K562 (cell line): ENCODE measurements at regions not wholly inside any gene's neighbourhood (a gene's known extent, or its start where the extent isn't known, plus 50 kb on each side); places are given as distances from the start of the nearest gene placed in this dataset.

Source experiments
- ATAC-seq: fragments of 200-7000 bp; cut with Tn5 transposase; 3 replicates; pipeline ENCODE4 v1.9.1; 2020; ENCODE audit warnings: moderate library complexity
- BruUV-seq: library from RNA; stranded (reverse); fragments of 400-500 nt; replicated peaks from 2 replicates; lab custom pipeline; 2021; lab: Mats Ljungman, UMichigan
- CTCF ChIA-PET: fragments of 300-600 bp; formaldehyde crosslinking; extraction: SDS; loops from one replicate; lab custom pipeline; 2021; ENCODE audit warnings: low intra/inter-chr PET ratio; lab: Yijun Ruan, JAX
- POLR2A ChIA-PET: fragments of 300-600, 350-650 bp; sonication (Branson Sonifier 250); formaldehyde crosslinking; extraction: SDS; loops from one replicate; lab custom pipeline; 2021; ENCODE audit warnings: antibody characterized with exemption, inconsistent platforms; lab: Yijun Ruan, JAX
- DNase-seq, 4 experiments: peaks; one replicate each; pipeline versions ENCODE4 v3.0.0 to v3.0.0-alpha.2; 2011 to 2018; ENCODE audit warnings: low spot score in 3 of 4, mixed read lengths in 3 of 4; ENCODE audit errors: extremely low read depth in 1 of 4
- FAIRE-seq: peaks from 2 replicates; lab custom pipeline; 2011; peaks lifted over from hg19 to GRCh38; lab: Jason Lieb, UNC
- H2AFZ ChIP-seq: 2 replicates; pipeline ENCODE4 v1.6.0; 2011; ENCODE audit warnings: low read depth, low read length, control low read depth, inconsistent platforms
- H3K27ac ChIP-seq: fragments of 200-600 bp; 3 replicates; pipeline ENCODE4 v1.8.0; 2011; ENCODE audit warnings: low read depth, mild to moderate bottlenecking, control low read depth, inconsistent platforms, low read length, moderate library complexity, mixed read lengths; ENCODE audit errors: extremely low read depth
- H3K27me3 ChIP-seq, 2 experiments: fragments of 300-600 bp in 1 of 2; 2 replicates in 1 of 2; 3 replicates in 1 of 2; pipeline versions ENCODE4 v1.6.0 to v1.8.0; 2011; ENCODE audit warnings: inconsistent platforms in 2 of 2, low read length in 2 of 2, mild to moderate bottlenecking in 1 of 2, mixed read lengths in 1 of 2, moderate library complexity in 1 of 2; ENCODE audit not compliant: control insufficient read depth in 2 of 2, insufficient read depth in 2 of 2
- H3K36me3 ChIP-seq: fragments of 300-600 bp; 3 replicates; pipeline ENCODE4 v1.8.0; 2011; ENCODE audit warnings: mild to moderate bottlenecking, low read length, inconsistent platforms; ENCODE audit not compliant: control insufficient read depth, insufficient read depth
- H3K4me1 ChIP-seq, 2 experiments: fragments of 200-600 bp in 1 of 2; replicated peaks in 1 of 2; 2 replicates in 1 of 2; 3 replicates in 1 of 2; pipeline versions ENCODE4 v1.5.1 to v1.8.0; 2011; ENCODE audit warnings: inconsistent platforms in 2 of 2, low read length in 2 of 2, mild to moderate bottlenecking in 1 of 2, mixed read lengths in 1 of 2, moderate library complexity in 1 of 2; ENCODE audit not compliant: control insufficient read depth in 2 of 2, insufficient read depth in 2 of 2
- H3K4me2 ChIP-seq: 2 replicates; pipeline ENCODE4 v1.6.1; 2011; ENCODE audit warnings: low read length, control low read depth, inconsistent platforms, mixed read lengths; ENCODE audit not compliant: insufficient read depth
- H3K4me3 ChIP-seq: fragments of 200-600 bp; sonication (generic), shearing (Covaris generic); 2 replicates; pipeline ENCODE4 v1.5.1; 2016; ENCODE audit warnings: control low read depth, inconsistent platforms
- H3K79me2 ChIP-seq: fragments of 200-600 bp; 3 replicates; pipeline ENCODE4 v1.8.0; 2011; ENCODE audit warnings: low read length, inconsistent platforms; ENCODE audit not compliant: control insufficient read depth, insufficient read depth
- H3K9ac ChIP-seq, 2 experiments: 2 replicates each; pipeline versions ENCODE4 v1.6.0 to v1.6.1; 2011; ENCODE audit warnings: low read depth in 2 of 2, low read length in 2 of 2, control low read depth in 1 of 2, inconsistent platforms in 1 of 2, mild to moderate bottlenecking in 1 of 2, mixed read lengths in 1 of 2; ENCODE audit not compliant: insufficient read depth in 1 of 2
- H3K9me1 ChIP-seq: one replicate; pipeline ENCODE4 v1.6.0; 2011; ENCODE audit warnings: inconsistent platforms, mild to moderate bottlenecking, low read length, moderate library complexity; ENCODE audit not compliant: control insufficient read depth, insufficient read depth
- H3K9me3 ChIP-seq: replicated peaks from 2 replicates; pipeline ENCODE4 v1.5.1; 2011; ENCODE audit warnings: low read depth, low read length, inconsistent platforms; ENCODE audit not compliant: control insufficient read depth, insufficient read depth
- H4K20me1 ChIP-seq: replicated peaks from 2 replicates; pipeline ENCODE4 v1.6.1; 2011; ENCODE audit warnings: low read length, inconsistent platforms, mixed read lengths; ENCODE audit not compliant: control insufficient read depth, insufficient read depth
- BDP1 ChIP-seq: IDR thresholded peaks from 3 replicates; pipeline ENCODE4 v1.6.1; 2011; ENCODE audit not compliant: insufficient read length, insufficient read depth
- CBFA2T2 ChIP-seq: fragments of 450-650 bp; conservative IDR thresholded peaks from 2 replicates; pipeline ENCODE4 v1.6.1; 2017; ENCODE audit warnings: mild to moderate bottlenecking
- FOS ChIP-seq: IDR thresholded peaks from 3 replicates; pipeline ENCODE4 v1.6.1; 2011; ENCODE audit not compliant: insufficient read length; ENCODE audit errors: extremely low read depth
- GATAD2A ChIP-seq: fragments of 450-650 bp; IDR thresholded peaks from 2 replicates; pipeline ENCODE4 v1.6.1; 2017
- HNRNPH1 ChIP-seq: fragments of 200-400 bp; formaldehyde crosslinking; optimal IDR thresholded peaks from 2 replicates; pipeline ENCODE3; 2017; ENCODE audit warnings: low read depth, mild to moderate bottlenecking, low read length, moderate library complexity
- HOMEZ ChIP-seq: fragments of 250-450 bp; sonication (Bioruptor Pico); IDR thresholded peaks from 2 replicates; pipeline ENCODE4 v1.4.0; 2020; ENCODE audit warnings: mild to moderate bottlenecking, moderate library complexity
- IRF1 ChIP-seq: sonication (generic); formaldehyde crosslinking; IDR thresholded peaks from 2 replicates; pipeline ENCODE4 v1.8.0; 2022; ENCODE audit warnings: missing genetic modification reagents, mild to moderate bottlenecking, borderline replicate concordance
- JUND ChIP-seq, 2 experiments: IDR thresholded peaks; 2 replicates in 1 of 2; 3 replicates in 1 of 2; pipeline ENCODE4 v1.6.1; 2011; ENCODE audit warnings: borderline replicate concordance in 2 of 2, low read depth in 2 of 2, low read length in 2 of 2, improper control_type of control experiment in 1 of 2, missing biosample characterization in 1 of 2, missing genetic modification characterization in 1 of 2, missing genetic modification reagents in 1 of 2
- NCOA6 ChIP-seq: fragments of 450-650 bp; IDR thresholded peaks from 2 replicates; pipeline ENCODE4 v1.6.1; 2017; ENCODE audit warnings: mild to moderate bottlenecking
- SAFB2 ChIP-seq: fragments of 200-400 bp; formaldehyde crosslinking; IDR thresholded peaks from 2 replicates; pipeline ENCODE4 v1.6.1; 2018; ENCODE audit warnings: borderline replicate concordance, low read length, low read depth, moderate library complexity; ENCODE audit not compliant: severe bottlenecking
- USF2 ChIP-seq: sonication (generic); formaldehyde crosslinking; IDR thresholded peaks from 2 replicates; pipeline ENCODE4 v1.5.0; 2020; ENCODE audit warnings: missing genetic modification reagents
- ZNF121 ChIP-seq: sonication (generic); formaldehyde crosslinking; conservative IDR thresholded peaks from 2 replicates; pipeline ENCODE4 v1.8.0; 2022; ENCODE audit warnings: missing genetic modification reagents
- ZNF583 ChIP-seq: fragments of 250-450 bp; sonication (Bioruptor Pico); IDR thresholded peaks from 2 replicates; pipeline ENCODE4 v1.4.0; 2020
- WGBS: fragments of 100-300 bp; shearing (Covaris generic); methylation state at CpG from one replicate; pipeline ENCODE4 v1.1.6; 2016; ENCODE audit warnings: low coverage, mixed read lengths; ENCODE audit not compliant: insufficient coverage; ENCODE audit errors: missing lambda C conversion rate; 5-methylcytosine and 5-hydroxymethylcytosine counted together
- in situ Hi-C: fragments of 300-500 bp; cut with MboI; formaldehyde crosslinking; loops from 4 replicates; pipeline ENCODE4 v1.15.0; 2018; ENCODE audit warnings: inconsistent platforms, mixed read lengths
- intact Hi-C: fragments of 100-400 bp; cut with micrococcal nuclease; formaldehyde crosslinking; loops from 2 replicates; pipeline ENCODE4 v1.14.2; 2022
- TF ChIP-seq, protein P1 (sequence below): fragments of 450-650 bp; formaldehyde crosslinking; IDR thresholded peaks from 2 replicates; pipeline ENCODE4 v1.4.0; 2022; ENCODE audit warnings: missing genetic modification characterization
- TF ChIP-seq, protein P2 (sequence below), 2 experiments: IDR thresholded peaks; 2 replicates each; pipeline ENCODE4 v1.6.1; 2012; ENCODE audit warnings: improper control_type of control experiment in 2 of 2, low read depth in 2 of 2, low read length in 2 of 2, borderline replicate concordance in 1 of 2

- no peaks in the 10 kb centered on the region for H4K20me1 ChIP-seq
- in situ Hi-C loops (no loop called here), intact Hi-C loops (no loop called here)
- no peak for FAIRE-seq
- H3K27me3 ChIP-seq = no peaks in the 10 kb centered on the region
- H3K27ac ChIP-seq = no peak overlapping the region
- WGBS = under 1% methylated on average over 10 of the region's 10 CpGs
- H2AFZ ChIP-seq = no peak overlapping the region
- no peaks in the 10 kb centered on the region for H3K9me3 ChIP-seq
- H3K4me3 ChIP-seq = no peak overlapping the region
- H3K79me2 ChIP-seq = no peaks in the 10 kb centered on the region
- H3K36me3 ChIP-seq = no peaks in the 10 kb centered on the region
- no TSS peak for BruUV-seq
- no peak overlapping the region for H3K9ac ChIP-seq
- H3K9me1 ChIP-seq = no peaks in the 10 kb centered on the region
- no peaks in the 10 kb centered on the region for H3K4me1 ChIP-seq
- ChIA-PET CTCF (no interaction called here), POLR2A (no interaction called here)
- no peak overlapping the region for H3K4me2 ChIP-seq
- no peak for ATAC-seq
- DNase-seq = no peak
- no peak for TF ChIP-seq FOS
- TF ChIP-seq, protein P1, sequence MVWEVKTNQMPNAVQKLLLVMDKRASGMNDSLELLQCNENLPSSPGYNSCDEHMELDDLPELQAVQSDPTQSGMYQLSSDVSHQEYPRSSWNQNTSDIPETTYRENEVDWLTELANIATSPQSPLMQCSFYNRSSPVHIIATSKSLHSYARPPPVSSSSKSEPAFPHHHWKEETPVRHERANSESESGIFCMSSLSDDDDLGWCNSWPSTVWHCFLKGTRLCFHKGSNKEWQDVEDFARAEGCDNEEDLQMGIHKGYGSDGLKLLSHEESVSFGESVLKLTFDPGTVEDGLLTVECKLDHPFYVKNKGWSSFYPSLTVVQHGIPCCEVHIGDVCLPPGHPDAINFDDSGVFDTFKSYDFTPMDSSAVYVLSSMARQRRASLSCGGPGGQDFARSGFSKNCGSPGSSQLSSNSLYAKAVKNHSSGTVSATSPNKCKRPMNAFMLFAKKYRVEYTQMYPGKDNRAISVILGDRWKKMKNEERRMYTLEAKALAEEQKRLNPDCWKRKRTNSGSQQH (CRISPR knock-in tag) = no peak
- no peak for TF ChIP-seq IRF1 (CRISPR knock-in tag)
- no peak for TF ChIP-seq GATAD2A
- TF ChIP-seq SAFB2 = no peak
- TF ChIP-seq CBFA2T2 = no peak
- no peak for TF ChIP-seq ZNF583 (CRISPR knock-in tag)
- TF ChIP-seq BDP1 = no peak
- no peak for TF ChIP-seq HOMEZ (CRISPR knock-in tag)
- TF ChIP-seq HNRNPH1 = no peak
- no peak for TF ChIP-seq JUND (IDR thresholded peaks at IDR 0.05; ENCODE audit: borderline replicate concordance, low read depth, low read length)
- no peak for TF ChIP-seq JUND (tag; IDR thresholded peaks at IDR 0.05; ENCODE audit: borderline replicate concordance, low read depth, low read length)
- no peak for TF ChIP-seq USF2
- no peak for TF ChIP-seq NCOA6
- TF ChIP-seq ZNF121 (CRISPR knock-in tag) = no peak
- TF ChIP-seq, protein P2, sequence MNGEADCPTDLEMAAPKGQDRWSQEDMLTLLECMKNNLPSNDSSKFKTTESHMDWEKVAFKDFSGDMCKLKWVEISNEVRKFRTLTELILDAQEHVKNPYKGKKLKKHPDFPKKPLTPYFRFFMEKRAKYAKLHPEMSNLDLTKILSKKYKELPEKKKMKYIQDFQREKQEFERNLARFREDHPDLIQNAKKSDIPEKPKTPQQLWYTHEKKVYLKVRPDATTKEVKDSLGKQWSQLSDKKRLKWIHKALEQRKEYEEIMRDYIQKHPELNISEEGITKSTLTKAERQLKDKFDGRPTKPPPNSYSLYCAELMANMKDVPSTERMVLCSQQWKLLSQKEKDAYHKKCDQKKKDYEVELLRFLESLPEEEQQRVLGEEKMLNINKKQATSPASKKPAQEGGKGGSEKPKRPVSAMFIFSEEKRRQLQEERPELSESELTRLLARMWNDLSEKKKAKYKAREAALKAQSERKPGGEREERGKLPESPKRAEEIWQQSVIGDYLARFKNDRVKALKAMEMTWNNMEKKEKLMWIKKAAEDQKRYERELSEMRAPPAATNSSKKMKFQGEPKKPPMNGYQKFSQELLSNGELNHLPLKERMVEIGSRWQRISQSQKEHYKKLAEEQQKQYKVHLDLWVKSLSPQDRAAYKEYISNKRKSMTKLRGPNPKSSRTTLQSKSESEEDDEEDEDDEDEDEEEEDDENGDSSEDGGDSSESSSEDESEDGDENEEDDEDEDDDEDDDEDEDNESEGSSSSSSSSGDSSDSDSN (IDR thresholded peaks at IDR 0.05; ENCODE audit: borderline replicate concordance in 1 of 2, low read depth in 2 of 2, low read length in 2 of 2) = no peak
These were observed 177.4 kb upstream of the CDH5 start for GRCh38 chr16:66188917-66189725.
